Liver (tissue), 8 donors: ENCODE measurements at regions not wholly inside any gene's neighbourhood (a gene's known extent, or its start where the extent isn't known, plus 50 kb on each side); places are given as distances from the start of the nearest gene placed in this dataset.

Experiments
- DNase-seq: peaks from one replicate; pipeline ENCODE4 v3.0.0-alpha.2; 2017; ENCODE audit warnings: low spot score
- H3K27ac ChIP-seq, 2 donors: one replicate each; pipeline ENCODE4 v1.7.0; 2013; ENCODE audit warnings: inconsistent platforms in 2 of 2, low read length in 2 of 2, control low read depth in 1 of 2, low read depth in 1 of 2, mild to moderate bottlenecking in 1 of 2
- H3K27me3 ChIP-seq, 4 donors: one replicate each; pipeline versions ENCODE4 v1.6.1 to v1.7.0; 2013; ENCODE audit warnings: low read length in 3 of 4, inconsistent platforms in 1 of 4, mild to moderate bottlenecking in 1 of 4, moderate library complexity in 1 of 4; ENCODE audit not compliant: control insufficient read depth in 4 of 4, insufficient read depth in 4 of 4
- H3K36me3 ChIP-seq, 4 donors: one replicate each; pipeline versions ENCODE4 v1.6.1 to v1.7.0; 2013; ENCODE audit warnings: low read length in 3 of 4, mild to moderate bottlenecking in 3 of 4, low read depth in 1 of 4, moderate library complexity in 1 of 4; ENCODE audit not compliant: control insufficient read depth in 4 of 4, insufficient read depth in 3 of 4
- H3K4me1 ChIP-seq, 4 donors: one replicate each; pipeline versions ENCODE4 v1.6.1 to v1.7.0; 2013; ENCODE audit warnings: low read length in 3 of 4, mild to moderate bottlenecking in 3 of 4, moderate library complexity in 1 of 4; ENCODE audit not compliant: control insufficient read depth in 4 of 4, insufficient read depth in 4 of 4
- H3K4me3 ChIP-seq, 3 donors: one replicate each; pipeline versions ENCODE4 v1.6.1 to v1.7.0; 2013; ENCODE audit warnings: low read length in 3 of 3, control low read depth in 1 of 3, low read depth in 1 of 3, mild to moderate bottlenecking in 1 of 3
- H3K9ac ChIP-seq, 2 donors: one replicate each; pipeline ENCODE4 v1.7.0; 2013; ENCODE audit warnings: low read length in 2 of 2, mild to moderate bottlenecking in 2 of 2, moderate library complexity in 2 of 2, control low read depth in 1 of 2, low read depth in 1 of 2
- H3K9me3 ChIP-seq, 4 donors: one replicate each; pipeline versions ENCODE4 v1.6.1 to v1.7.0; 2013; ENCODE audit warnings: low read length in 3 of 4; ENCODE audit not compliant: control insufficient read depth in 4 of 4
- ATF3 ChIP-seq: IDR thresholded peaks from 2 replicates; pipeline ENCODE4 v1.6.1; 2016; ENCODE audit warnings: antibody characterized with exemption
- FOXA1 ChIP-seq: IDR thresholded peaks from 2 replicates; pipeline ENCODE4 v1.6.1; 2016; ENCODE audit warnings: antibody characterized with exemption
- FOXA2 ChIP-seq: IDR thresholded peaks from 2 replicates; pipeline ENCODE4 v1.6.1; 2016; ENCODE audit warnings: antibody characterized with exemption
- GABPA ChIP-seq, 2 donors: IDR thresholded peaks in 1 of 2; conservative IDR thresholded peaks in 1 of 2; 2 replicates each; pipeline ENCODE4 v1.6.1; 2016; ENCODE audit warnings: antibody characterized with exemption in 2 of 2, mild to moderate bottlenecking in 1 of 2, moderate library complexity in 1 of 2
- HNF4A ChIP-seq, 2 donors: conservative IDR thresholded peaks; 2 replicates each; pipeline ENCODE4 v1.6.1; 2016; ENCODE audit warnings: antibody characterized with exemption in 2 of 2, mild to moderate bottlenecking in 2 of 2
- MAX ChIP-seq: IDR thresholded peaks from 2 replicates; pipeline ENCODE4 v1.6.1; 2016; ENCODE audit warnings: antibody characterized with exemption
- NR2F2 ChIP-seq: IDR thresholded peaks from 2 replicates; pipeline ENCODE4 v1.6.1; 2016; ENCODE audit warnings: antibody characterized with exemption
- RAD21 ChIP-seq, 2 donors: IDR thresholded peaks; 2 replicates each; pipeline ENCODE4 v1.6.1; 2016; ENCODE audit warnings: antibody characterized with exemption in 2 of 2, mild to moderate bottlenecking in 2 of 2
- RXRA ChIP-seq, 2 donors: IDR thresholded peaks; 2 replicates each; pipeline ENCODE4 v1.6.1; 2017 to 2018; ENCODE audit warnings: antibody characterized with exemption in 2 of 2, mild to moderate bottlenecking in 1 of 2
- SP1 ChIP-seq: IDR thresholded peaks from 2 replicates; pipeline ENCODE4 v1.6.1; 2018; ENCODE audit warnings: antibody characterized with exemption, mild to moderate bottlenecking
- TAF1 ChIP-seq: conservative IDR thresholded peaks from 2 replicates; pipeline ENCODE4 v1.6.1; 2016; ENCODE audit warnings: antibody characterized with exemption, mild to moderate bottlenecking
- YY1 ChIP-seq: IDR thresholded peaks from 2 replicates; pipeline ENCODE4 v1.6.1; 2016; ENCODE audit warnings: antibody characterized with exemption, mild to moderate bottlenecking
- ZBTB33 ChIP-seq: IDR thresholded peaks from 2 replicates; pipeline ENCODE4 v1.6.1; 2016; ENCODE audit warnings: antibody characterized with exemption
- WGBS: extraction: QIAGEN DNeasy Blood & Tissue Kit; methylation state at CpG from one replicate; pipeline ENCODE4 v1.1.7; 2013; 5-methylcytosine and 5-hydroxymethylcytosine counted together
- TF ChIP-seq, protein P1 (sequence below): IDR thresholded peaks from 2 replicates; pipeline ENCODE4 v1.6.1; 2016; ENCODE audit warnings: antibody characterized with exemption, mild to moderate bottlenecking
- TF ChIP-seq, protein P2 (sequence below): fragments of 150-350 bp; IDR thresholded peaks from 2 replicates; pipeline ENCODE4 v1.5.1; 2017; ENCODE audit warnings: improper control_type of control experiment, low read depth, low read length; ENCODE audit not compliant: missing input control
- donor health status: healthy.
- donor health status: healthy.
- donor health status: healthy.
- donor health status: healthy.
- donor health status: healthy.

GRCh38 chr2:104004821-104005220, 849.1 kb upstream of the POU3F3 start:
- Histone ChIP-seq H3K27me3 (peaks cover 0 to 3% (median 0%) of the 10 kb centered on the region in 4 donors), H3K4me3 (no peak overlapping the region), H3K36me3 (no peaks in the 10 kb centered on the region), H3K27ac (no peak overlapping the region), H3K9ac (no peak overlapping the region), H3K4me1 (no peaks in the 10 kb centered on the region), H3K9me3 (no peaks in the 10 kb centered on the region)
- no peak for TF ChIP-seq ATF3
- no peak for TF ChIP-seq GABPA (IDR thresholded peaks at IDR 0.05 in 1 of 2, conservative IDR thresholded peaks at IDR 0.05 in 1 of 2)
- no peak for DNase-seq
- WGBS, result 88% methylated on average over 3 of the region's 3 CpGs

DNA sequence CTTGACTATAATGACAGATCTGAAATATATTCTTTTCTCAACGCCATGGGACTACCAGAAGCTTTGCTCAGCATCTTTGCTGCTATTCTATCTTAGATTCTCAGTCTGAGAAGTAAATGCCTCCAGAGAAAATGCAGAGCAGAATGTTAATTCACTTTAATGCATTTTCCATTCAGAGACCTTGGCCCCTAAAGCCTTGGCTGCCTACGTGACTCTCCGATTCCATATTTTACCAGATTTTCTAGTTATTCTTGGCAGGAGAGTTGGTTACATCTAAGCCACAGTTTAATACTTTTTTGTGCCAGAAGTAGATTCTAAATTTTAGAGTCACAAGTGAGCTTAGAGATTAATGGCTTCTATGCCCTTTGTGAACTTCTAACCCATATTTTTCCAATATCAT, 837.1 kb upstream of the POU3F3 start:
- Histone ChIP-seq H3K9ac (no peak overlapping the region), H3K9me3 (peaks cover 0 to 3% (median 0%) of the 10 kb centered on the region in 4 donors), H3K27ac (no peak overlapping the region), H3K27me3 (peaks cover 0 to 5% (median 0%) of the 10 kb centered on the region in 4 donors), H3K4me3 (no peak overlapping the region), H3K36me3 (no peaks in the 10 kb centered on the region), H3K4me1 (no peaks in the 10 kb centered on the region)
- no peak for DNase-seq
- TF ChIP-seq FOXA1 (no peak), ZBTB33 (no peak), RAD21 (IDR thresholded peaks at IDR 0.05) (no peak), TAF1 (no peak), GABPA (IDR thresholded peaks at IDR 0.05 in 1 of 2, conservative IDR thresholded peaks at IDR 0.05 in 1 of 2) (no peak), FOXA2 (no peak), RXRA (IDR thresholded peaks at IDR 0.05) (no peak), YY1 (no peak), SP1 (no peak), HNF4A (conservative IDR thresholded peaks at IDR 0.05) (no peak), MAX (no peak), ATF3 (no peak), NR2F2 (no peak)
- TF ChIP-seq, protein P1, sequence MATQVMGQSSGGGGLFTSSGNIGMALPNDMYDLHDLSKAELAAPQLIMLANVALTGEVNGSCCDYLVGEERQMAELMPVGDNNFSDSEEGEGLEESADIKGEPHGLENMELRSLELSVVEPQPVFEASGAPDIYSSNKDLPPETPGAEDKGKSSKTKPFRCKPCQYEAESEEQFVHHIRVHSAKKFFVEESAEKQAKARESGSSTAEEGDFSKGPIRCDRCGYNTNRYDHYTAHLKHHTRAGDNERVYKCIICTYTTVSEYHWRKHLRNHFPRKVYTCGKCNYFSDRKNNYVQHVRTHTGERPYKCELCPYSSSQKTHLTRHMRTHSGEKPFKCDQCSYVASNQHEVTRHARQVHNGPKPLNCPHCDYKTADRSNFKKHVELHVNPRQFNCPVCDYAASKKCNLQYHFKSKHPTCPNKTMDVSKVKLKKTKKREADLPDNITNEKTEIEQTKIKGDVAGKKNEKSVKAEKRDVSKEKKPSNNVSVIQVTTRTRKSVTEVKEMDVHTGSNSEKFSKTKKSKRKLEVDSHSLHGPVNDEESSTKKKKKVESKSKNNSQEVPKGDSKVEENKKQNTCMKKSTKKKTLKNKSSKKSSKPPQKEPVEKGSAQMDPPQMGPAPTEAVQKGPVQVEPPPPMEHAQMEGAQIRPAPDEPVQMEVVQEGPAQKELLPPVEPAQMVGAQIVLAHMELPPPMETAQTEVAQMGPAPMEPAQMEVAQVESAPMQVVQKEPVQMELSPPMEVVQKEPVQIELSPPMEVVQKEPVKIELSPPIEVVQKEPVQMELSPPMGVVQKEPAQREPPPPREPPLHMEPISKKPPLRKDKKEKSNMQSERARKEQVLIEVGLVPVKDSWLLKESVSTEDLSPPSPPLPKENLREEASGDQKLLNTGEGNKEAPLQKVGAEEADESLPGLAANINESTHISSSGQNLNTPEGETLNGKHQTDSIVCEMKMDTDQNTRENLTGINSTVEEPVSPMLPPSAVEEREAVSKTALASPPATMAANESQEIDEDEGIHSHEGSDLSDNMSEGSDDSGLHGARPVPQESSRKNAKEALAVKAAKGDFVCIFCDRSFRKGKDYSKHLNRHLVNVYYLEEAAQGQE, result no peak
- TF ChIP-seq, protein P2, sequence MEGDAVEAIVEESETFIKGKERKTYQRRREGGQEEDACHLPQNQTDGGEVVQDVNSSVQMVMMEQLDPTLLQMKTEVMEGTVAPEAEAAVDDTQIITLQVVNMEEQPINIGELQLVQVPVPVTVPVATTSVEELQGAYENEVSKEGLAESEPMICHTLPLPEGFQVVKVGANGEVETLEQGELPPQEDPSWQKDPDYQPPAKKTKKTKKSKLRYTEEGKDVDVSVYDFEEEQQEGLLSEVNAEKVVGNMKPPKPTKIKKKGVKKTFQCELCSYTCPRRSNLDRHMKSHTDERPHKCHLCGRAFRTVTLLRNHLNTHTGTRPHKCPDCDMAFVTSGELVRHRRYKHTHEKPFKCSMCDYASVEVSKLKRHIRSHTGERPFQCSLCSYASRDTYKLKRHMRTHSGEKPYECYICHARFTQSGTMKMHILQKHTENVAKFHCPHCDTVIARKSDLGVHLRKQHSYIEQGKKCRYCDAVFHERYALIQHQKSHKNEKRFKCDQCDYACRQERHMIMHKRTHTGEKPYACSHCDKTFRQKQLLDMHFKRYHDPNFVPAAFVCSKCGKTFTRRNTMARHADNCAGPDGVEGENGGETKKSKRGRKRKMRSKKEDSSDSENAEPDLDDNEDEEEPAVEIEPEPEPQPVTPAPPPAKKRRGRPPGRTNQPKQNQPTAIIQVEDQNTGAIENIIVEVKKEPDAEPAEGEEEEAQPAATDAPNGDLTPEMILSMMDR, result no peak
- 68% methylated on average over 3 of the region's 3 CpGs for WGBS
